ENCODE measurements at regions not wholly inside any gene's neighbourhood (a gene's known extent, or its start where the extent isn't known, plus 50 kb on each side); places are given as distances from the start of the nearest gene placed in this dataset.

- Histone ChIP-seq H3K27ac (ENCODE audit: low read length) (peak overlapping the region; percentile 91), H3K36me3 (ENCODE audit: control insufficient read depth in 2 of 2, insufficient read depth in 2 of 2, low read length in 2 of 2) (no peaks in the 10 kb centered on the region), H3K4me1 (ENCODE audit: control insufficient read depth, insufficient read depth, low read length) (peaks cover 49% of the 10 kb centered on the region), H3K9me3 (ENCODE audit: control insufficient read depth in 2 of 2, low read length in 2 of 2) (no peaks in the 10 kb centered on the region), H3K4me3 (ENCODE audit: low read length in 2 of 2) (no peak overlapping the region), H3K9ac (ENCODE audit: low read length in 2 of 2) (no peak overlapping the region), H3K27me3 (ENCODE audit: control insufficient read depth in 1 of 2, insufficient read depth in 2 of 2, low read length in 2 of 2) (no peaks in the 10 kb centered on the region)
These were observed 67.0 kb downstream of the IGLL1 start for GRCh38 chr22:23513133-23513532.

GRCh38 chr22:23512721-23513120, 67.4 kb downstream of the IGLL1 start:
- H3K9ac ChIP-seq (ENCODE audit: low read length in 2 of 2), result no peak overlapping the region
- peak overlapping the region; percentile 91 for H3K27ac ChIP-seq (ENCODE audit: low read length)
- no peaks in the 10 kb centered on the region for H3K9me3 ChIP-seq (ENCODE audit: control insufficient read depth in 2 of 2, low read length in 2 of 2)
- H3K36me3 ChIP-seq (ENCODE audit: control insufficient read depth in 2 of 2, insufficient read depth in 2 of 2, low read length in 2 of 2), result no peaks in the 10 kb centered on the region
- H3K4me3 ChIP-seq (ENCODE audit: low read length in 2 of 2), result no peak overlapping the region
- H3K27me3 ChIP-seq (ENCODE audit: control insufficient read depth in 1 of 2, insufficient read depth in 2 of 2, low read length in 2 of 2), result no peaks in the 10 kb centered on the region
- H3K4me1 ChIP-seq (ENCODE audit: control insufficient read depth, insufficient read depth, low read length), result peaks cover 49% of the 10 kb centered on the region

- no peaks in the 10 kb centered on the region for H3K27me3 ChIP-seq (ENCODE audit: control insufficient read depth in 1 of 2, insufficient read depth in 2 of 2, low read length in 2 of 2)
- H3K9me3 ChIP-seq (ENCODE audit: control insufficient read depth in 2 of 2, low read length in 2 of 2), result no peaks in the 10 kb centered on the region
- H3K4me3 ChIP-seq (ENCODE audit: low read length in 2 of 2), result no peak overlapping the region
- peaks cover 49% of the 10 kb centered on the region for H3K4me1 ChIP-seq (ENCODE audit: control insufficient read depth, insufficient read depth, low read length)
- H3K27ac ChIP-seq (ENCODE audit: low read length), result peak overlapping the region; percentile 91
- peak overlapping the region in 1 of 2 donors; percentile 2 for H3K9ac ChIP-seq (ENCODE audit: low read length in 2 of 2)
- H3K36me3 ChIP-seq (ENCODE audit: control insufficient read depth in 2 of 2, insufficient read depth in 2 of 2, low read length in 2 of 2), result no peaks in the 10 kb centered on the region
These were observed 67.8 kb downstream of the IGLL1 start for GRCh38 chr22:23512348-23512705.

- Histone ChIP-seq H3K27ac (ENCODE audit: low read length) (peak overlapping the region; percentile 91), H3K27me3 (ENCODE audit: control insufficient read depth in 1 of 2, insufficient read depth in 2 of 2, low read length in 2 of 2) (no peaks in the 10 kb centered on the region), H3K4me3 (ENCODE audit: low read length in 2 of 2) (no peak overlapping the region), H3K36me3 (ENCODE audit: control insufficient read depth in 2 of 2, insufficient read depth in 2 of 2, low read length in 2 of 2) (no peaks in the 10 kb centered on the region), H3K9me3 (ENCODE audit: control insufficient read depth in 2 of 2, low read length in 2 of 2) (no peaks in the 10 kb centered on the region), H3K4me1 (ENCODE audit: control insufficient read depth, insufficient read depth, low read length) (peaks cover 49% of the 10 kb centered on the region), H3K9ac (ENCODE audit: low read length in 2 of 2) (peak overlapping the region in 1 of 2 donors; percentile 5)
These were observed 68.3 kb downstream of the IGLL1 start for GRCh38 chr22:23511627-23512347.

- Histone ChIP-seq H3K4me3 (ENCODE audit: low read length in 2 of 2) (no peak overlapping the region), H3K27ac (ENCODE audit: low read length) (no peak overlapping the region), H3K36me3 (ENCODE audit: control insufficient read depth in 2 of 2, insufficient read depth in 2 of 2, low read length in 2 of 2) (no peaks in the 10 kb centered on the region), H3K27me3 (ENCODE audit: control insufficient read depth in 1 of 2, insufficient read depth in 2 of 2, low read length in 2 of 2) (no peaks in the 10 kb centered on the region), H3K4me1 (ENCODE audit: control insufficient read depth, insufficient read depth, low read length) (peaks cover 44% of the 10 kb centered on the region), H3K9me3 (ENCODE audit: control insufficient read depth in 2 of 2, low read length in 2 of 2) (no peaks in the 10 kb centered on the region), H3K9ac (ENCODE audit: low read length in 2 of 2) (no peak overlapping the region)
These were observed 70.4 kb downstream of the IGLL1 start for GRCh38 chr22:23509571-23510302.

- Histone ChIP-seq H3K4me1 (ENCODE audit: control insufficient read depth, insufficient read depth, low read length) (no peaks in the 10 kb centered on the region), H3K27ac (ENCODE audit: low read length) (no peak overlapping the region), H3K9me3 (ENCODE audit: control insufficient read depth in 2 of 2, low read length in 2 of 2) (no peaks in the 10 kb centered on the region), H3K9ac (ENCODE audit: low read length in 2 of 2) (no peak overlapping the region), H3K27me3 (ENCODE audit: control insufficient read depth in 1 of 2, insufficient read depth in 2 of 2, low read length in 2 of 2) (no peaks in the 10 kb centered on the region), H3K36me3 (ENCODE audit: control insufficient read depth in 2 of 2, insufficient read depth in 2 of 2, low read length in 2 of 2) (no peaks in the 10 kb centered on the region), H3K4me3 (ENCODE audit: low read length in 2 of 2) (no peak overlapping the region)
These were observed 75.6 kb downstream of the IGLL1 start for GRCh38 chr22:23504516-23504915.

GRCh38 chr22:23503736-23504440, 76.2 kb downstream of the IGLL1 start:
- Histone ChIP-seq H3K27ac (ENCODE audit: low read length) (no peak overlapping the region), H3K27me3 (ENCODE audit: control insufficient read depth in 1 of 2, insufficient read depth in 2 of 2, low read length in 2 of 2) (no peaks in the 10 kb centered on the region), H3K4me3 (ENCODE audit: low read length in 2 of 2) (no peak overlapping the region), H3K9me3 (ENCODE audit: control insufficient read depth in 2 of 2, low read length in 2 of 2) (no peaks in the 10 kb centered on the region), H3K4me1 (ENCODE audit: control insufficient read depth, insufficient read depth, low read length) (no peaks in the 10 kb centered on the region), H3K9ac (ENCODE audit: low read length in 2 of 2) (no peak overlapping the region), H3K36me3 (ENCODE audit: control insufficient read depth in 2 of 2, insufficient read depth in 2 of 2, low read length in 2 of 2) (no peaks in the 10 kb centered on the region)

GRCh38 chr22:23503142-23503541, 76.9 kb downstream of the IGLL1 start:
- no peaks in the 10 kb centered on the region for H3K27me3 ChIP-seq (ENCODE audit: control insufficient read depth in 1 of 2, insufficient read depth in 2 of 2, low read length in 2 of 2)
- H3K36me3 ChIP-seq (ENCODE audit: control insufficient read depth in 2 of 2, insufficient read depth in 2 of 2, low read length in 2 of 2), result no peaks in the 10 kb centered on the region
- no peak overlapping the region for H3K4me3 ChIP-seq (ENCODE audit: low read length in 2 of 2)
- no peak overlapping the region for H3K9ac ChIP-seq (ENCODE audit: low read length in 2 of 2)
- no peaks in the 10 kb centered on the region for H3K9me3 ChIP-seq (ENCODE audit: control insufficient read depth in 2 of 2, low read length in 2 of 2)
- H3K27ac ChIP-seq (ENCODE audit: low read length), result no peak overlapping the region
- no peaks in the 10 kb centered on the region for H3K4me1 ChIP-seq (ENCODE audit: control insufficient read depth, insufficient read depth, low read length)

GRCh38 chr22:23501708-23502107, 78.4 kb downstream of the IGLL1 start:
- Histone ChIP-seq H3K27ac (ENCODE audit: low read length) (no peak overlapping the region), H3K4me3 (ENCODE audit: low read length in 2 of 2) (no peak overlapping the region), H3K27me3 (ENCODE audit: control insufficient read depth in 1 of 2, insufficient read depth in 2 of 2, low read length in 2 of 2) (no peaks in the 10 kb centered on the region), H3K9me3 (ENCODE audit: control insufficient read depth in 2 of 2, low read length in 2 of 2) (no peaks in the 10 kb centered on the region), H3K4me1 (ENCODE audit: control insufficient read depth, insufficient read depth, low read length) (no peaks in the 10 kb centered on the region), H3K36me3 (ENCODE audit: control insufficient read depth in 2 of 2, insufficient read depth in 2 of 2, low read length in 2 of 2) (no peaks in the 10 kb centered on the region), H3K9ac (ENCODE audit: low read length in 2 of 2) (no peak overlapping the region)

GRCh38 chr22:23501261-23501619, 78.8 kb downstream of the IGLL1 start:
- Histone ChIP-seq H3K27me3 (ENCODE audit: control insufficient read depth in 1 of 2, insufficient read depth in 2 of 2, low read length in 2 of 2) (no peaks in the 10 kb centered on the region), H3K9me3 (ENCODE audit: control insufficient read depth in 2 of 2, low read length in 2 of 2) (no peaks in the 10 kb centered on the region), H3K36me3 (ENCODE audit: control insufficient read depth in 2 of 2, insufficient read depth in 2 of 2, low read length in 2 of 2) (no peaks in the 10 kb centered on the region), H3K9ac (ENCODE audit: low read length in 2 of 2) (no peak overlapping the region), H3K27ac (ENCODE audit: low read length) (no peak overlapping the region), H3K4me3 (ENCODE audit: low read length in 2 of 2) (no peak overlapping the region), H3K4me1 (ENCODE audit: control insufficient read depth, insufficient read depth, low read length) (no peaks in the 10 kb centered on the region)
